ENCODE measurements at regions not wholly inside any gene's neighbourhood (a gene's known extent, or its start where the extent isn't known, plus 50 kb on each side); places are given as distances from the start of the nearest gene placed in this dataset.

DNA sequence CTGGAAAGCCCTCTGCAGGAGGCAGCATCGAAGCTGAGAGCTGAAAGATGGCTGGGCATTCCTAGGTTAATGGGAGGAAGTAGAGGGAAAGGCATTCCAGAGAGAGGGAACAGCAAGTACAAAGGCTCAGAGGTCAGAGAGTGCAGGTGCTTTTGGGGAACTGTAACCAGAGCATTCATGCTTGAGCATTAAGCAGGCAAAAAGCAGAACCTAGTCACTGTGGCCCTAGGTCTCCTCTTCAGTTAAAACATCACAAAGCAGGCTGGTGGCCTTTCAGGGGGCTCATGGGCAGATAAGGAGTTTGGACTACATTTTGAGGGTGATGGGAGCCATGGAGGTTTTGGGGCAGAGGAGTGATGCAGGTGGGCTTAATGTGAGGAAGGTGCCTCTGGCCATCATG is 169.2 kb upstream of the MYL2 start:
- TF ChIP-seq, protein P1, sequence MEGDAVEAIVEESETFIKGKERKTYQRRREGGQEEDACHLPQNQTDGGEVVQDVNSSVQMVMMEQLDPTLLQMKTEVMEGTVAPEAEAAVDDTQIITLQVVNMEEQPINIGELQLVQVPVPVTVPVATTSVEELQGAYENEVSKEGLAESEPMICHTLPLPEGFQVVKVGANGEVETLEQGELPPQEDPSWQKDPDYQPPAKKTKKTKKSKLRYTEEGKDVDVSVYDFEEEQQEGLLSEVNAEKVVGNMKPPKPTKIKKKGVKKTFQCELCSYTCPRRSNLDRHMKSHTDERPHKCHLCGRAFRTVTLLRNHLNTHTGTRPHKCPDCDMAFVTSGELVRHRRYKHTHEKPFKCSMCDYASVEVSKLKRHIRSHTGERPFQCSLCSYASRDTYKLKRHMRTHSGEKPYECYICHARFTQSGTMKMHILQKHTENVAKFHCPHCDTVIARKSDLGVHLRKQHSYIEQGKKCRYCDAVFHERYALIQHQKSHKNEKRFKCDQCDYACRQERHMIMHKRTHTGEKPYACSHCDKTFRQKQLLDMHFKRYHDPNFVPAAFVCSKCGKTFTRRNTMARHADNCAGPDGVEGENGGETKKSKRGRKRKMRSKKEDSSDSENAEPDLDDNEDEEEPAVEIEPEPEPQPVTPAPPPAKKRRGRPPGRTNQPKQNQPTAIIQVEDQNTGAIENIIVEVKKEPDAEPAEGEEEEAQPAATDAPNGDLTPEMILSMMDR (IDR thresholded peaks at IDR 0.05): no peak
- TF ChIP-seq POLR2A (IDR thresholded peaks at IDR 0.05): no peak

Measured in uterus (tissue), 2 donors.